HUES64 (cell line): ENCODE measurements at regions not wholly inside any gene's neighbourhood (a gene's known extent, or its start where the extent isn't known, plus 50 kb on each side); places are given as distances from the start of the nearest gene placed in this dataset.

Source experiments
- H3K27ac ChIP-seq: 2 replicates; pipeline ENCODE4 v1.7.0; 2013; ENCODE audit warnings: low read depth, low read length, inconsistent platforms
- H3K27me3 ChIP-seq: 2 replicates; pipeline ENCODE4 v1.6.1; 2013; ENCODE audit warnings: mild to moderate bottlenecking, low read length; ENCODE audit not compliant: insufficient read depth
- H3K36me3 ChIP-seq: 2 replicates; pipeline ENCODE4 v1.6.1; 2013; ENCODE audit warnings: mild to moderate bottlenecking, low read length; ENCODE audit not compliant: insufficient read depth
- H3K4me1 ChIP-seq: 2 replicates; pipeline ENCODE4 v1.6.1; 2013; ENCODE audit warnings: mild to moderate bottlenecking, low read length, moderate library complexity; ENCODE audit not compliant: insufficient read depth
- H3K4me3 ChIP-seq: 2 replicates; pipeline ENCODE4 v1.5.1; 2013; ENCODE audit warnings: mild to moderate bottlenecking, low read length, moderate library complexity
- H3K9ac ChIP-seq: 2 replicates; pipeline ENCODE4 v1.6.1; 2013; ENCODE audit warnings: mild to moderate bottlenecking, low read depth, low read length
- H3K9me3 ChIP-seq: 2 replicates; pipeline ENCODE4 v1.6.1; 2013; ENCODE audit warnings: low read depth, low read length; ENCODE audit not compliant: insufficient read depth
- WGBS: fragments of 150-250, 120-280 bp; methylation state at CpG from one replicate; pipeline ENCODE4 v1.1.7; 2013; ENCODE audit warnings: missing lambda C conversion rate; 5-methylcytosine and 5-hydroxymethylcytosine counted together

GRCh38 chr21:16279731-16280581 lies 550.2 kb downstream of the USP25 start:
- WGBS: 59% methylated on average over 15 of the region's 15 CpGs
- H3K4me3 ChIP-seq: peak overlapping the region; percentile 27
- H3K36me3 ChIP-seq: no peaks in the 10 kb centered on the region
- no peaks in the 10 kb centered on the region for H3K9me3 ChIP-seq
- H3K9ac ChIP-seq: peak overlapping the region; percentile 56
- H3K27me3 ChIP-seq: no peaks in the 10 kb centered on the region
- peaks cover 35% of the 10 kb centered on the region for H3K4me1 ChIP-seq
- H3K27ac ChIP-seq: peak overlapping the region; percentile 68

DNA sequence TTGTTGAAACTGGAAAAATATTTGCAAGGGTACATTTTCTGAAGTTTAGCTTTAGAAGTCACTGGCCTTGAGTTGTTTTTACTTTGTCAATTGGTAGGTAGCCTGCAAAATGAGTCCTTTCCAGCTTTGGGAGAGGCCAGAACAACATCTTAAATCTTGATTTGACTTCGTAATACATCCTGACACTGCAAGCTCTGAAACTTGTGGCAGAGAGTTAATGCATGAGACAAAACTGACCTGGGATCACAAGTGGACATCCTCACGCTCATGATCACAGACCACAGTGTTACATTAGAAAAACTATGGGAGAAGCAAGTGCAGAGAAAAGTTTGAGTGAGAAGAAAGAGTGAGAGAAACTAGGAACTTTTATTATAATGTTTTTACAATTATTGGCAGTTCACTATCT lies 550.9 kb downstream of the USP25 start:
- 90% methylated on average over 2 of the region's 2 CpGs for WGBS
- H3K4me1 ChIP-seq: peaks cover 38% of the 10 kb centered on the region
- peak overlapping the region; percentile 68 for H3K27ac ChIP-seq
- H3K9me3 ChIP-seq: no peaks in the 10 kb centered on the region
- no peaks in the 10 kb centered on the region for H3K27me3 ChIP-seq
- peak overlapping the region; percentile 56; the same call in 1 of the 2 replicates for H3K9ac ChIP-seq
- H3K36me3 ChIP-seq: no peaks in the 10 kb centered on the region
- no peak overlapping the region for H3K4me3 ChIP-seq

DNA sequence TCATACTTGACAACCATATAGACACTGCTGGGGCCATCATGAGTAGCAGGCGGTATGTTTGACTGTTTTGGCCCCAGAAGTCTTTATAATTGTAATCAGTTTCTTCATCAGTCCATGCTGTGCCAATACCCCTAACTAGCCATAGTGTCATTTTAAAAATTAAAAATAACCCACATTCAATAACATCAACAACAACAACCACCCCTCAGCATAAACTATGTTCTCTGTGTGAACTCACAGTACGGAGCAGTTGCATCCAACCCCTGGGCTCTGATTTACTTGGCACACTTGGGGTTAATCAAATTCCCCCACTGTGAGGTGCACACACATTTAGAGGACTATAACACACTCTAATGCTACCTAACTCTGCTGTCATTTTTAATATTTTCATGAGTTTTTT lies 553.7 kb downstream of the USP25 start:
- no peak overlapping the region for H3K27ac ChIP-seq

DNA sequence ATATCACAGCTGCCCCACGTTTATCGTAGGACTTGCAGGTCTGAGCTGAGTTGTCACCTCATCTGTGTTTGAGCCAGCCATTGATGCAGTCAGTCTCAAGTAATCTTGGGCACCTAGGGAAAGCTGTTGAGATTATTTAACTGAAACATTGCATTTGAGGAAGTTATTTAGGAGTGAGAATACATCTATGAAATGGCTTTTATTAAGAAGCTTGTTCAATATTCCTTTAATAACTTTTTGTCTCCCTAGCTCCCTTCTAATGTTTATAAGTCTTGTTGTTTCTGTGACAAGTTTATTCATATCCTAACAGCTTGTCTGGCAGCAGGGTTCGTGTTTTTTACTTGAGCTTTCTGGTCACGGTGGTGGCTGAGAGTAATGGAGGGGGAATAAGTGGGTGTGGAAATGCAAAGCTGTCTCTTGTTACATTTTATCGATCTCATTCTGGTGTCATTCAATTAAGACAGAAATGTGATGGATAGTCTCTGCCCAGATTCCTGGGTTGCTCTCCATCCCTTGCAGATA lies 555.9 kb downstream of the USP25 start:
- Histone ChIP-seq H3K27me3 (no peaks in the 10 kb centered on the region), H3K9ac (no peak overlapping the region), H3K9me3 (no peaks in the 10 kb centered on the region), H3K27ac (no peak overlapping the region), H3K4me3 (no peak overlapping the region), H3K4me1 (peaks cover 23% of the 10 kb centered on the region), H3K36me3 (no peaks in the 10 kb centered on the region)
- 85% methylated on average over 5 of the region's 5 CpGs for WGBS

More for the DNA sequence above, 553.7 kb downstream of the USP25 start:
- no peaks in the 10 kb centered on the region for H3K9me3 ChIP-seq
- no peak overlapping the region for H3K9ac ChIP-seq
- no peak overlapping the region for H3K4me3 ChIP-seq
- H3K4me1 ChIP-seq: peaks cover 39% of the 10 kb centered on the region
- no peaks in the 10 kb centered on the region for H3K27me3 ChIP-seq
- 98% methylated on average over 2 of the region's 2 CpGs for WGBS
- H3K36me3 ChIP-seq: no peaks in the 10 kb centered on the region

DNA sequence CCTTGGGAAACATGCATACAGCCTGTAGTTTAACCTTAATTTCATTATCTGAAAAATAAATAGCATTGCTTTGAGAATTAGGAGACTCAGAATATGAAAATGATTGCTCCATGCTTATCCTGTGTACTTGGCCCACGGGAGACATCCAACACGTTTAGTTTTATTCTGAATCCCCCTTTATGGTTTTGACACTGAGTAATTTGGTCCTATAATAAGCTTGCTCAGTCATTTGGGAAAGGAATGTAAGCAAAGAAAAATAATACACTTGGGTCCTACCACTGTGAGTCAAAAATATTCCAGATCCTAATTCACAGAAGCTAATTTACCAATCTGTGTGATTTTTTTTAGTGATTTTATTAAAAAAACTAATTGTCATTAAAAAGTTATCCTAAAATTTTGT lies 557.3 kb downstream of the USP25 start:
- 98% methylated on average over 2 of the region's 2 CpGs for WGBS
- Histone ChIP-seq H3K9ac (no peak overlapping the region), H3K27ac (no peak overlapping the region), H3K36me3 (no peaks in the 10 kb centered on the region), H3K27me3 (no peaks in the 10 kb centered on the region), H3K4me3 (no peak overlapping the region), H3K9me3 (no peaks in the 10 kb centered on the region), H3K4me1 (peaks cover 9% of the 10 kb centered on the region)

GRCh38 chr21:16291296-16291695 lies 561.5 kb downstream of the USP25 start:
- Histone ChIP-seq H3K4me3 (no peak overlapping the region), H3K9ac (no peak overlapping the region), H3K9me3 (no peaks in the 10 kb centered on the region), H3K27me3 (no peaks in the 10 kb centered on the region), H3K4me1 (no peaks in the 10 kb centered on the region), H3K36me3 (no peaks in the 10 kb centered on the region), H3K27ac (no peak overlapping the region)
- WGBS: 97% methylated on average over 6 of the region's 7 CpGs

DNA sequence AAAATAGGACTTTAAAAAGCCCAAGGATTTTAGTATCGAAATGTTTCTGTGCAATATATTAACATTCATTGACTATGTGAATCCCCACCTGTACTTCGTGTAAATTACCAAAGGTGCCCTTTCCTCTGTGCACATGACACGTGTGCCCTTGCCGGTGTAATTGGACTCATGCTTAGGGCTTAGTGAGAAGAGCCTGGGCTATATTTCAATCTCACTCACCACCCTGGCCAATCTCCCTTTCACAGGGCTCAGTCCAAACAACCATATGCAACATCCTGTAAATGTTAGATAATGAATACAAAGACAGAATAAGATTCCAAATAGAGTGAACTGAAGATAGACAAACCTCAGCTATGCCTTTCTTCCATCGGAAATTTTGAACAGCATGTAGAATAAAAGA lies 564.3 kb downstream of the USP25 start:
- Histone ChIP-seq H3K27me3 (no peaks in the 10 kb centered on the region), H3K4me3 (no peak overlapping the region), H3K36me3 (no peaks in the 10 kb centered on the region), H3K9me3 (no peaks in the 10 kb centered on the region), H3K4me1 (no peaks in the 10 kb centered on the region), H3K9ac (no peak overlapping the region), H3K27ac (no peak overlapping the region)
- WGBS: 94% methylated on average over 5 of the region's 5 CpGs

GRCh38 chr21:16302851-16303282 lies 573.1 kb downstream of the USP25 start:
- Histone ChIP-seq H3K36me3 (no peaks in the 10 kb centered on the region), H3K27me3 (no peaks in the 10 kb centered on the region), H3K4me1 (peaks cover 4% of the 10 kb centered on the region; the same call in 1 of the 2 replicates), H3K9me3 (no peaks in the 10 kb centered on the region), H3K4me3 (no peak overlapping the region), H3K27ac (no peak overlapping the region), H3K9ac (no peak overlapping the region)
- whole genome bisulfite sequencing: 86% methylated on average over 4 of the region's 4 CpGs

DNA sequence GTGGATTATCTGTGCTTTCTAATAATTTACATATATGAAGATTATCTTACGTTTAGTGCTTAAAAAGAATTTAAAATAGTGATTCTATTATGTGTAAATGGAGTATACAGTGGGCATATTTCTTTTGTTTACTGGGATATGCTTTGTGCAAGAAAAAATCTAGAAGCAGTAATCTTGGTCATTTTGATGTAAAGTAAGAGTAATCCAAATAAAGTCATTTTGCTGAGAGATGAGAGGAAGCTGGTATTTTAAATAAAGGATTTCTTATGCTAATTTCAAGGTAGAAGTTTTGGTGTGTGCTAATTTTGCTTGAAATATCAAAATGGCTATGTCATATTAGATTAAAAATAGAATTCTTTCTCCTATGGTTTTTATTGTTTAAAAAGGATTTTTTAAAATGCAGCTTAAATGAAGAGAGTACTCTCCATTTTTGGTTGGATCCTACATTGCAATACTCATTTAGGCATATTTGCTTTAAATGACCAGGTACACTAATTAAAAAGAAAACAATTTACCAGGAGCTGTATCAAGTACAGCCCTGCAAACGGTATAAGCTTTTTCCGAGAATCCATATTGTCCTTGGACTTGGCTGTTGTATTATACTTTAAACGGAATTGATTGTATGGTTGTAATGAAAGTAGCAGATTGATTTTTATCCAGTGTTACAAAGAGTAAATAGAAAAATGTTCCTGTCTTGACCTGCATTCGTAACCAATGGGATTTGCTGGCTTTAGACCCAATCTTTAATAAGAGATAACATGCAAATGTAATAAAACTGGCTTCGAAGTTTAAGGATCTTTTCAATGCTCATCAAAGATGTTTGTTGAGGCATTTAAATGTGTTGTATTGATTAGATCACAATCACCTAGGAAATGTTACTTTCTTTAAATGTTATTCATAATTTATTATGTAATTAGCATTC lies 574.7 kb downstream of the USP25 start:
- H3K9me3 ChIP-seq: no peaks in the 10 kb centered on the region
- no peak overlapping the region for H3K4me3 ChIP-seq
- WGBS: 97% methylated on average over 6 of the region's 6 CpGs
- no peaks in the 10 kb centered on the region for H3K27me3 ChIP-seq
- H3K4me1 ChIP-seq: peaks cover 4% of the 10 kb centered on the region; the same call in 1 of the 2 replicates
- no peak overlapping the region for H3K9ac ChIP-seq
- no peaks in the 10 kb centered on the region for H3K36me3 ChIP-seq
- H3K27ac ChIP-seq: no peak overlapping the region

- Histone ChIP-seq H3K4me1 (peaks cover 8% of the 10 kb centered on the region), H3K27me3 (no peaks in the 10 kb centered on the region), H3K4me3 (no peak overlapping the region; the same call in 1 of the 2 replicates), H3K27ac (no peak overlapping the region), H3K36me3 (no peaks in the 10 kb centered on the region), H3K9me3 (no peaks in the 10 kb centered on the region), H3K9ac (peak overlapping the region; percentile 0; the same call in 1 of the 2 replicates)
- 61% methylated on average over 6 of the region's 6 CpGs for WGBS
These were observed 575.9 kb downstream of the USP25 start for GRCh38 chr21:16305686-16306085.

- Histone ChIP-seq H3K9me3 (no peaks in the 10 kb centered on the region), H3K4me1 (peaks cover 8% of the 10 kb centered on the region), H3K27ac (no peak overlapping the region), H3K4me3 (no peak overlapping the region), H3K27me3 (no peaks in the 10 kb centered on the region), H3K9ac (no peak overlapping the region), H3K36me3 (no peaks in the 10 kb centered on the region)
These were observed 577.5 kb downstream of the USP25 start for GRCh38 chr21:16307256-16307655.
